ENCODE measurements at regions not wholly inside any gene's neighbourhood (a gene's known extent, or its start where the extent isn't known, plus 50 kb on each side); places are given as distances from the start of the nearest gene placed in this dataset.

DNA sequence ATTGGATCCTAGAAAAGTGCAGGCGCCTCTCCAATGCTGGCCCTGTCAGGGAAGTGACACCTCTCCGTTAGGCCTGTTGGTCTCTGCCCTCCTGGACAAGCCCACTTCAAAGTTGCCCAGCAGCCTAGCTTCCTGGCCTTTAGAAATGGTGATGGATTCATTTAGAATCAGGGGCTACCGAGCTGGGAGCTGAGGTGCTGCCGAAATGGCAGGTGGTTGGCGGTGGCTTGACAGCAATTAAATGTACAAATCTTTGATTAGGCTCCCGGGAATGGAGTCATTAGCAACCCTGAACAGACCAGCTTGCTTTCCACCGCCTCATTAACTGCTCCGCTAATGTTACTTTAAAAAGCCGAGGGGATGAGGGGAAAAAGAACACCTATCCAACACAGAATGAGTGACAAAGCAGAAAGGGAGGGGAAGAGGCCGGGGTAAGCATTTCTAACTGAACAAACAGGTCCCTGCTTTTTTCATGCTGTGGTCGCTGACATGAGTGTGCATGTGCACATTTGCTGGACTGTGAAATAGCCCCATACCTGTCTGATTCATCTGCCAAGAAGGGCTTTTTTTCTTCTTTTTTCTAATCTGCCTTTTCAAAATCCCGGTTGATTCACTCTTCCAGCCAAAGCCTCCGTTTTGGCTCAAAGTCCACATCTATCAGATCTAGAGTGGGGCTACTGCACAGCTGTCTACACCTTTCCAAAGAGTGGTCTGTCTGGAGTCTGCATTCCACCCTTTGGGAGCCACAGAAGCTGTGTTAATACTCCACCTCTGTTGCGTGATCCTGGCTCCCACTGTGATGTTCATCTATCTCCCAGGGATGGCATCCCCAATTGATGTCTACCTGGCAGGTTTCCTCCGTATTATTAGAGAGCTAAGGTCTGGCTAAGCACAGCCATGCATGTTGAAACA is 431.9 kb downstream of the COG6 start:
- no TSS peak for BruUV-seq (replicated peaks)
- no peak overlapping the region for H3K27ac ChIP-seq (ENCODE audit: extremely low read depth, low read depth, low read length)
- no peaks in the 10 kb centered on the region for H3K9me3 ChIP-seq (replicated peaks; ENCODE audit: control insufficient read depth, insufficient read depth, low read depth, low read length)
- FAIRE-seq (no peak), DNase-seq (ENCODE audit: extremely low read depth in 1 of 4, low spot score in 3 of 4) (no peak), ATAC-seq (no peak)
- H2AFZ ChIP-seq (ENCODE audit: low read depth, low read length): no peak overlapping the region
- H3K79me2 ChIP-seq (ENCODE audit: control insufficient read depth, insufficient read depth, low read length): no peaks in the 10 kb centered on the region
- H3K4me1 ChIP-seq (replicated peaks in 1 of 2; ENCODE audit: control insufficient read depth in 2 of 2, insufficient read depth in 2 of 2, low read length in 2 of 2): no peaks in the 10 kb centered on the region
- H3K9me1 ChIP-seq (ENCODE audit: control insufficient read depth, insufficient read depth, low read length): no peaks in the 10 kb centered on the region
- H3K4me2 ChIP-seq (ENCODE audit: insufficient read depth, low read length): no peak overlapping the region
- H3K4me3 ChIP-seq: no peak overlapping the region
- in situ Hi-C loops (cut with MboI) (no loop called here), intact Hi-C loops (cut with micrococcal nuclease) (no loop called here)
- H3K27me3 ChIP-seq (ENCODE audit: control insufficient read depth in 2 of 2, insufficient read depth in 2 of 2, low read length in 2 of 2): peaks cover 0 to 5% of the 10 kb centered on the region in 2 experiments; a peak in 1 of 5 replicates
- no peaks in the 10 kb centered on the region for H3K36me3 ChIP-seq (ENCODE audit: control insufficient read depth, insufficient read depth, low read length)
- TF ChIP-seq RREB1 (CRISPR knock-in tag; IDR thresholded peaks at IDR 0.05): no peak
- no peak for TF ChIP-seq EZH2 (IDR thresholded peaks at IDR 0.05; ENCODE audit: borderline replicate concordance, low read depth, low read length)
- no peak for TF ChIP-seq FOS (IDR thresholded peaks at IDR 0.05; ENCODE audit: extremely low read depth, insufficient read length)
- TF ChIP-seq, protein P1, sequence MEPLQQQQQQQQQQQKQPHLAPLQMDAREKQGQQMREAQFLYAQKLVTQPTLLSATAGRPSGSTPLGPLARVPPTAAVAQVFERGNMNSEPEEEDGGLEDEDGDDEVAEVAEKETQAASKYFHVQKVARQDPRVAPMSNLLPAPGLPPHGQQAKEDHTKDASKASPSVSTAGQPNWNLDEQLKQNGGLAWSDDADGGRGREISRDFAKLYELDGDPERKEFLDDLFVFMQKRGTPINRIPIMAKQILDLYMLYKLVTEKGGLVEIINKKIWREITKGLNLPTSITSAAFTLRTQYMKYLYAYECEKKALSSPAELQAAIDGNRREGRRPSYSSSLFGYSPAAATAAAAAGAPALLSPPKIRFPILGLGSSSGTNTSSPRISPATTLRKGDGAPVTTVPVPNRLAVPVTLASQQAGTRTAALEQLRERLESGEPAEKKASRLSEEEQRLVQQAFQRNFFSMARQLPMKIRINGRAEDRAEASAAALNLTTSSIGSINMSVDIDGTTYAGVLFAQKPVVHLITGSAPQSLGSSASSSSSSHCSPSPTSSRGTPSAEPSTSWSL (CRISPR knock-in tag; IDR thresholded peaks at IDR 0.05; ENCODE audit: borderline replicate concordance): no peak
- TF ChIP-seq KLF6 (CRISPR knock-in tag; IDR thresholded peaks at IDR 0.05; ENCODE audit: borderline replicate concordance): no peak
- CTCF ChIA-PET (ENCODE audit: low intra/inter-chr PET ratio): no interaction called here
- no peaks in the 10 kb centered on the region for H4K20me1 ChIP-seq (replicated peaks; ENCODE audit: control insufficient read depth, insufficient read depth, low read length)
- H3K9ac ChIP-seq (ENCODE audit: insufficient read depth in 1 of 2, low read depth in 2 of 2, low read length in 2 of 2): no peak overlapping the region
- WGBS (ENCODE audit: insufficient coverage, low coverage, missing lambda C conversion rate): 0% methylated on average over 12 of the region's 15 CpGs
- POLR2A ChIA-PET: no interaction called here
